Skeletal muscle satellite cell (primary cell): ENCODE measurements at regions not wholly inside any gene's neighbourhood (a gene's known extent, or its start where the extent isn't known, plus 50 kb on each side); places are given as distances from the start of the nearest gene placed in this dataset.

Source experiments
- H3K27me3 ChIP-seq: 2 replicates; pipeline ENCODE4 v1.7.0; 2013; ENCODE audit warnings: low read length; ENCODE audit not compliant: control insufficient read depth, insufficient read depth
- H3K36me3 ChIP-seq: 2 replicates; pipeline ENCODE4 v1.7.0; 2013; ENCODE audit warnings: mild to moderate bottlenecking, control low read depth, low read length; ENCODE audit not compliant: insufficient read depth
- H3K4me1 ChIP-seq: 2 replicates; pipeline ENCODE4 v1.7.0; 2013; ENCODE audit warnings: low read length; ENCODE audit not compliant: control insufficient read depth, insufficient read depth
- H3K4me2 ChIP-seq: 2 replicates; pipeline ENCODE4 v1.7.0; 2013; ENCODE audit warnings: mild to moderate bottlenecking, low read length
- H3K4me3 ChIP-seq: 2 replicates; pipeline ENCODE4 v1.7.0; 2013; ENCODE audit warnings: low read length
- H3K9ac ChIP-seq: 2 replicates; pipeline ENCODE4 v1.7.0; 2013; ENCODE audit warnings: mild to moderate bottlenecking, low read depth, low read length, moderate library complexity
- H3K9me3 ChIP-seq: replicated peaks from 2 replicates; pipeline ENCODE4 v1.7.0; 2013; ENCODE audit warnings: mild to moderate bottlenecking, control low read depth, low read length

DNA sequence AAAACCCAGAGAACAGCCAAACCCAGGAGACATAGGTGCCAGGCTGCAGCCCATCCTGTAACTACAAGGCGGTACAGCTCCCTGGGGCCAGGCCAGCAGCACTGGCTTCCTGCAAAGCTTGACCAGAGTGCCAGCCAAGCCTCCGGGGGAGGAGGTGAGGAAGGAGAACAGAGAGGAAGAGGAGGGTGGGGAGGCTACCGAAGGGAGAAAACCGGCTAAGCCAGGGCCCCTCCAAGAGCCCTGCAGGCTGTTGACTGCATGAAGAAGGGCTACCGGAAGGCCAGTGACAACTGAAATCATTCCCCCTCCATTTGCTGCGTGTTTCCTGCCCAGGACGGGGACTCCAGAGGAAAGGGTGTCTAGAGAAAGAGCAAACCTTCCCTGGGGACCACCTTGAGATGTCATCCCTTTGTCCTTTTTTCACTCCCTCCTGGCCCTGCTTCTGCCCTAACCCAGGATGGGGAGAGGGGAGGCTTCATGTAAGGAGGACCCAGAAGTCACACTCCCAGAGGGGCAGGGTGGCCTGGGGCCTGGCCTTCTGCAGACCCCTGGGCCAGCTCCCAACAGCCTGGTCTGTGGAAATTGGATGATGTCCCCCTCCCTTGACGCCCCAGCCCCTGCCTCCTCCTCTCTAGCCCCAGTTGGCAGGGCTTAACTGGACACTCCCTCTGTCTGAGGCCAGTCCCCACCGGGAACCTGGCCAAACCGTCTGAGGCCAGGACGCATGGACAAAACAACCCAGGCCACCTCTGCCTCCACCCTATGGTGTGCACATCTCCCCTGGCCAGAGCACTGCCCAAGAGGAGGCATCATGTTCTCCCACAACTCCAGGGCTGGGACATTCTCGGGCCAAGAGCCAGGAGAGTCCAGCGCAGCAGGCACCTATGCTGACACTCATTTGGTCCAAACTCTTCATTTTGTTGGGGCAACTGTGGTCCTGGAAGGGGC is 207.8 kb downstream of the CYP26B1 start:
- Histone ChIP-seq H3K4me1 (peaks cover 32% of the 10 kb centered on the region), H3K9me3 (no peaks in the 10 kb centered on the region), H3K27me3 (peaks cover 13% of the 10 kb centered on the region), H3K9ac (no peak overlapping the region), H3K4me3 (no peak overlapping the region), H3K36me3 (no peaks in the 10 kb centered on the region), H3K4me2 (no peak overlapping the region)

DNA sequence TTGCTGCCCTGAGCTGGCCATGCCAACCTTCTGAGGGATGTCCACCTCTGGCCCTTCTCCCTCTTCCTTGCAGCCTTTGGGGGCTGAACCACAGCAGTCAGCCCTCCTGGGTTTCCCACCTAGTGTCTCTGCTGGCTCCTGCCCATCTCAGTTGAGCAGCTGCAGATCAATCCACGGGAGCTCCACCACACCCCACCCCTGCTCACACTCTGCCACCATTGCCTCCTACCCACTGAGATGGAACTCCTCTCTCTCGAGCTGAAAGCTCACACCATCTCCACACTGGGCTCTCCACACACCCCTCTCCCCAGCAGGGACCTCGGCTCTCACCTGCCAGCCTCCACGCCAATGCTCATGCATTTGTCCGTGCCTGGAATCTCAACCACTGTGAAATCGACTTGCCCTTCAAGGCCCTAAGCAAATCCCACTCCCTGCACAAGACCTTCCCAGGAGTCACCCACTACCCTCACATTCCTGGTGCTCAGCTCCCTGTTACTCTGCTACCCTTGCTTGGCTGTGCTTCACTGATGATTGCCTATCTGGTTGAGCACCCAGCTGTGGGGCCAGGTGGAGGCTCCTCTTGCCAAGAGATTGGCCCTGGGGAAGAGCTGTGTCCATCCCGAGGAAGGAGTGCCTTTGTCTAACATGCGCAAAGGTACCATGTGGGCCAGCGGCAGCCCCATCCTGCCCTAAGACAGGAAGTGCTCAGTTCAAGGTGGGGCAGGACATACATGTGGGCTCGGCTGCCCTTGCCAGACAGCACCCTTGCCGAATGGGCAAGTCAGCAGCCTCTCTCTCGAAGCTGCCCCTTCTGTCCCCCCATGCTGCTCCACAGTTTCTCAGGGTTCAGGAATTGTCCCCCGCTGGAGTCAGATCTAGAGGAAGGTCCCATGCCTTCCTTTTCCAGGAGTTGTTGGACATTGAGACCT is 208.7 kb downstream of the CYP26B1 start:
- H3K9me3 ChIP-seq, result no peaks in the 10 kb centered on the region
- no peak overlapping the region for H3K9ac ChIP-seq
- H3K27me3 ChIP-seq, result peaks cover 13% of the 10 kb centered on the region

DNA sequence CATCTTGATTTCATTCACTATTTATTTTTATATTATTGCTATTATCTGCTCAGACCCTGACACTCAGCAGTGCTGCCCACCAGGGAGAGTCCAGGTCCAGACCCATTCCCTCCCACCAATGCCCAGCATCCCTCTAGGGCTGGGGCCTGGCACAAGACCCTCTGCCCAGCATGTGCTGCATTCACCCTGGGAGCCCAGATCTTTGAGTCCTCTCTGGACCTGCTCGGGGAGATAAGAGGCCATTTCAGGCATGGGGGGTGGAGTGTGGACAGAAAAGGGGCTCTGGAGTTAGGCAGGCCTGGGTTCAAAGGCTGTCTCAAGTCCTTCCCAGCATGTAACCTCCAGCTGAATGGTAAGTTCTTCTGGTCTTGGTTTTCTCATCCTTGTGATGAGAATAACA is 209.6 kb downstream of the CYP26B1 start:
- Histone ChIP-seq H3K4me2 (no peak overlapping the region), H3K4me1 (peaks cover 38% of the 10 kb centered on the region), H3K36me3 (no peaks in the 10 kb centered on the region), H3K9me3 (no peaks in the 10 kb centered on the region), H3K4me3 (no peak overlapping the region), H3K27me3 (peaks cover 13% of the 10 kb centered on the region), H3K9ac (no peak overlapping the region)

More for the DNA sequence above, 208.7 kb downstream of the CYP26B1 start:
- Histone ChIP-seq H3K36me3 (no peaks in the 10 kb centered on the region), H3K4me3 (no peak overlapping the region), H3K4me2 (no peak overlapping the region), H3K4me1 (peaks cover 42% of the 10 kb centered on the region)

- Histone ChIP-seq H3K4me1 (peaks cover 37% of the 10 kb centered on the region), H3K36me3 (no peaks in the 10 kb centered on the region), H3K9ac (no peak overlapping the region), H3K9me3 (no peaks in the 10 kb centered on the region), H3K27me3 (peaks cover 13% of the 10 kb centered on the region), H3K4me2 (no peak overlapping the region), H3K4me3 (no peak overlapping the region)
These were observed 210.3 kb downstream of the CYP26B1 start for GRCh38 chr2:71937396-71937795.

GRCh38 chr2:71936076-71937030 is 211.3 kb downstream of the CYP26B1 start:
- Histone ChIP-seq H3K4me3 (no peak overlapping the region), H3K4me1 (peaks cover 37% of the 10 kb centered on the region), H3K4me2 (no peak overlapping the region), H3K27me3 (peaks cover 13% of the 10 kb centered on the region), H3K9me3 (no peaks in the 10 kb centered on the region), H3K9ac (no peak overlapping the region), H3K36me3 (no peaks in the 10 kb centered on the region)

DNA sequence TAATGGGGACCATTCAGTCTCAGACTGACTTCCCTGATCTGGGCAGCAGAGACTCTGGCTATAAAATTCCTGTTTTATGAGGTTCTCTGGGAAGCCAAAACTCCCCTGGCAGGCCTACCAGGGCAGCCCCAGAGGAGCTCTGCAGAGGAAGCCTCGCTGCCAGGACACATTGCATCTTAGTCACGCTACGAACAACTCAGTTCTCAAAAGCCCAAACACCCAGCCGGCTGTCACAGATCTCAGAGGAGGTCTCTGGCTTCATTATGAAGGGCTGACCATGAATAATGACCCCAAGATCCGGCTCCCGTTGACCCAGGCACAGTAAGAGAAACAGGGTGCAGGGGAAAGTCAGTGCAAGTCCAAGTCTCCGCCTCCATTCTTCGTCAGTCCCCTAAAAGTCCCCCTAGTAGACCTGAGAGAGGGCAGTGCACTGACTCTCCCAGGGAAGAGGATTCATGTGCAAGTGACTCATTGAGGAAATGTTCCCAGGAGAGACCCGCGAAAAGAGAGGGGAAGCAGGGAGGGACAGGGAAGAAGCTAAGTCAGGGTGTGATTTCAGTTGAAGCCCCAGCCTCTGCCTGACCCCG is 212.3 kb downstream of the CYP26B1 start:
- Histone ChIP-seq H3K4me3 (no peak overlapping the region), H3K27me3 (peaks cover 13% of the 10 kb centered on the region), H3K4me2 (peak overlapping the region; percentile 48), H3K9ac (peak overlapping the region; percentile 35), H3K9me3 (no peaks in the 10 kb centered on the region), H3K36me3 (no peaks in the 10 kb centered on the region), H3K4me1 (peaks cover 31% of the 10 kb centered on the region)

GRCh38 chr2:71934595-71935261 is 212.9 kb downstream of the CYP26B1 start:
- H3K4me3 ChIP-seq, result no peak overlapping the region

DNA sequence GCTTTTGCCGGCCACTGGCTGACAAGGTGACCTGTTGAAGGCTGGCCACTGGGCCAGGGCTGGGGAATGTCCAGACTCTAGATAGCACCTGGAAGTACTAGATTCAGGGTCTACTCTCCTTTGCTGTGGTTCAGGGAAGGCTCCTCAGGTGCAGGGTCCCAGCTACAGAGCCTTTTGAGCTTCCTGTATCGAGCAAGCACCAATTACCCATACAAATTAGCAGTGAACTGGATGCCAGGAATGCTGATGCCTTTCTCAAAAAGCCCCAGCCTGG is 213.4 kb downstream of the CYP26B1 start:
- Histone ChIP-seq H3K4me2 (no peak overlapping the region), H3K9me3 (no peaks in the 10 kb centered on the region), H3K4me3 (no peak overlapping the region), H3K27me3 (peaks cover 10% of the 10 kb centered on the region), H3K9ac (no peak overlapping the region), H3K4me1 (peaks cover 21% of the 10 kb centered on the region), H3K36me3 (no peaks in the 10 kb centered on the region)

More at GRCh38 chr2:71934595-71935261, 212.9 kb downstream of the CYP26B1 start:
- no peaks in the 10 kb centered on the region for H3K9me3 ChIP-seq
- no peak overlapping the region for H3K9ac ChIP-seq
- H3K4me2 ChIP-seq, result peak overlapping the region; percentile 48
- H3K36me3 ChIP-seq, result no peaks in the 10 kb centered on the region
- H3K27me3 ChIP-seq, result peaks cover 13% of the 10 kb centered on the region
- peaks cover 25% of the 10 kb centered on the region for H3K4me1 ChIP-seq

- Histone ChIP-seq H3K4me2 (no peak overlapping the region), H3K27me3 (peaks cover 6% of the 10 kb centered on the region), H3K4me3 (no peak overlapping the region), H3K36me3 (no peaks in the 10 kb centered on the region), H3K4me1 (peaks cover 21% of the 10 kb centered on the region), H3K9ac (no peak overlapping the region), H3K9me3 (no peaks in the 10 kb centered on the region)
These were observed 214.0 kb downstream of the CYP26B1 start for GRCh38 chr2:71933467-71934319.
